Esophagus squamous epithelium (tissue), 5 donors: ENCODE measurements at regions not wholly inside any gene's neighbourhood (a gene's known extent, or its start where the extent isn't known, plus 50 kb on each side); places are given as distances from the start of the nearest gene placed in this dataset.

Experiments
- DNase-seq: peaks from one replicate; lab custom pipeline; 2025; lab: John Stamatoyannopoulos, UW
- H3K27ac ChIP-seq, 4 donors: fragments of 200-600 bp; sonication (generic); one replicate each; pipeline ENCODE4 v1.5.1; 2016 to 2019; ENCODE audit warnings: mild to moderate bottlenecking in 1 of 4
- H3K27me3 ChIP-seq, 4 donors: fragments of 200-600 bp; sonication (generic); 1 replicate in 3 of 4; 2 replicates in 1 of 4; pipeline versions ENCODE4 v1.5.1 to v1.6.0; 2017 to 2021; ENCODE audit warnings: antibody characterized with exemption in 1 of 4
- H3K36me3 ChIP-seq, 3 donors: fragments of 200-600 bp; sonication (generic); one replicate each; pipeline ENCODE4 v1.5.1; 2016 to 2019
- H3K4me1 ChIP-seq, 3 donors: fragments of 200-600 bp; sonication (generic); one replicate each; pipeline ENCODE4 v1.5.1; 2017 to 2019
- H3K4me3 ChIP-seq, 4 donors: fragments of 200-600 bp; sonication (generic); 1 replicate in 3 of 4; 2 replicates in 1 of 4; pipeline ENCODE4 v1.5.1; 2016 to 2019; ENCODE audit warnings: mild to moderate bottlenecking in 2 of 4, moderate library complexity in 1 of 4
- H3K9me3 ChIP-seq, 3 donors: fragments of 200-600 bp; sonication (generic); one replicate each; pipeline ENCODE4 v1.5.1; 2016 to 2019
- POLR2A ChIP-seq, 4 donors: fragments of 450-650 bp; IDR thresholded peaks; one replicate each; pipeline ENCODE4 v1.6.1; 2017; ENCODE audit warnings: antibody characterized with exemption in 4 of 4, mild to moderate bottlenecking in 4 of 4, moderate library complexity in 3 of 4
- WGBS, 2 donors: methylation state at CpG; one replicate each; pipeline ENCODE4 v1.1.5; 2018; 5-methylcytosine and 5-hydroxymethylcytosine counted together
- intact Hi-C: fragments of 100-400 bp; cut with DNase I; formaldehyde crosslinking; loops from one replicate; pipeline ENCODE4 v1.15.0; 2022
- TF ChIP-seq, protein P1 (sequence below), 6 experiments: fragments of 450-650 bp in 4 of 6; fragments of 200-600 bp in 2 of 6; sonication (generic) in 2 of 6; IDR thresholded peaks; one replicate each; pipeline ENCODE4 v1.5.1; 2016 to 2019; ENCODE audit warnings: antibody characterized with exemption in 6 of 6, mild to moderate bottlenecking in 4 of 6, moderate library complexity in 4 of 6
- donor health status: DM: yes; HTN: yes; CAD: no.

DNA sequence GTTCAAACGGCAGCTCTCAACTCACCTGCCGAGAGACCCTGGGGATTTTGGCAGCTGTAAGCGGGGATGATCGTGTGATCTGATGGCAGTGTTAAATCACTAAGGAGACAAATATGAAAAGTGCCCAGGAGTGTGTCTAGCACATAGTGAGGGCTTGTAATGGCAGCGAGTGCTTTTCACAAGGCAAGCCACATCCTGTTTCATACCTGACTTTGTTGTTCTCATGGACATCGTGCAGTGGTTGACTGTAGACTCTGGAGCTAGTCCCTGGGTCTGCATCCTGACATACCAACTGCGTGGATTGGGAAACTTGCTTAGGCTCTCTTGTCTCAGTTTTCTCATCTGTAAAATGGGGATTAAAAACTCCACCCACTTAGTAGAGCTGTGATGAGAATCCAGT, 148.5 kb downstream of the VRK1 start:
- no peak overlapping the region for H3K27ac ChIP-seq
- no peaks in the 10 kb centered on the region for H3K4me1 ChIP-seq
- H3K27me3 ChIP-seq, result no peaks in the 10 kb centered on the region
- H3K9me3 ChIP-seq, result no peaks in the 10 kb centered on the region
- no peak overlapping the region for H3K4me3 ChIP-seq
- WGBS, 2 donors, result 82 to 93% methylated on average over 7 of the region's 7 CpGs
- intact Hi-C loops, result no loop called here
- H3K36me3 ChIP-seq, result no peaks in the 10 kb centered on the region
- DNase-seq, result no peak
- TF ChIP-seq POLR2A (IDR thresholded peaks at IDR 0.05), result no peak
- TF ChIP-seq, protein P1, sequence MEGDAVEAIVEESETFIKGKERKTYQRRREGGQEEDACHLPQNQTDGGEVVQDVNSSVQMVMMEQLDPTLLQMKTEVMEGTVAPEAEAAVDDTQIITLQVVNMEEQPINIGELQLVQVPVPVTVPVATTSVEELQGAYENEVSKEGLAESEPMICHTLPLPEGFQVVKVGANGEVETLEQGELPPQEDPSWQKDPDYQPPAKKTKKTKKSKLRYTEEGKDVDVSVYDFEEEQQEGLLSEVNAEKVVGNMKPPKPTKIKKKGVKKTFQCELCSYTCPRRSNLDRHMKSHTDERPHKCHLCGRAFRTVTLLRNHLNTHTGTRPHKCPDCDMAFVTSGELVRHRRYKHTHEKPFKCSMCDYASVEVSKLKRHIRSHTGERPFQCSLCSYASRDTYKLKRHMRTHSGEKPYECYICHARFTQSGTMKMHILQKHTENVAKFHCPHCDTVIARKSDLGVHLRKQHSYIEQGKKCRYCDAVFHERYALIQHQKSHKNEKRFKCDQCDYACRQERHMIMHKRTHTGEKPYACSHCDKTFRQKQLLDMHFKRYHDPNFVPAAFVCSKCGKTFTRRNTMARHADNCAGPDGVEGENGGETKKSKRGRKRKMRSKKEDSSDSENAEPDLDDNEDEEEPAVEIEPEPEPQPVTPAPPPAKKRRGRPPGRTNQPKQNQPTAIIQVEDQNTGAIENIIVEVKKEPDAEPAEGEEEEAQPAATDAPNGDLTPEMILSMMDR (IDR thresholded peaks at IDR 0.05), result no peak

DNA sequence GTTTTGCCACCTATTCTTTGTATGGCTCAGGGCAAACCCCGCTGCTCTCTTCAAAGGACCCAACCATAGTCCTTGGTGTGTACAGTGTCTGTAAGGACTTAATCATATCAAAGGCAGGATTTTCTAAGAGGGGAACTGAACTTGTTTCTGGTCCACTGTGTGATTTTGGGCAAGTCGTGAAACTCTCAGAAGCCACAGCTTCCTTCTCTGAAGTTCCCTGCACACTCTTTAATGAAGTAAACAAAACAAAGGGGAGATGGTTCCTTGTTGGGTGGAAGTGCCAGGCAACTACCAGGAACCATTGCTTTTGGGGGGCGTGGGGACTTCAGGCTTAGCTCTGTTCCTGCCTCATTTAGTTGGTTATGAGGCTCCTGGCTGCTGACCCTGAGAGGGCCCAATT, 152.4 kb downstream of the VRK1 start:
- Histone ChIP-seq H3K27me3 (no peaks in the 10 kb centered on the region), H3K4me3 (no peak overlapping the region), H3K9me3 (no peaks in the 10 kb centered on the region), H3K4me1 (no peaks in the 10 kb centered on the region), H3K27ac (no peak overlapping the region), H3K36me3 (no peaks in the 10 kb centered on the region)
- no peak for TF ChIP-seq POLR2A (IDR thresholded peaks at IDR 0.05)
- TF ChIP-seq, protein P1 (IDR thresholded peaks at IDR 0.05), result no peak
- 72 to 79% methylated on average over 3 of the region's 3 CpGs for WGBS, 2 donors
- no peak for DNase-seq
- intact Hi-C loops, result no loop called here

DNA sequence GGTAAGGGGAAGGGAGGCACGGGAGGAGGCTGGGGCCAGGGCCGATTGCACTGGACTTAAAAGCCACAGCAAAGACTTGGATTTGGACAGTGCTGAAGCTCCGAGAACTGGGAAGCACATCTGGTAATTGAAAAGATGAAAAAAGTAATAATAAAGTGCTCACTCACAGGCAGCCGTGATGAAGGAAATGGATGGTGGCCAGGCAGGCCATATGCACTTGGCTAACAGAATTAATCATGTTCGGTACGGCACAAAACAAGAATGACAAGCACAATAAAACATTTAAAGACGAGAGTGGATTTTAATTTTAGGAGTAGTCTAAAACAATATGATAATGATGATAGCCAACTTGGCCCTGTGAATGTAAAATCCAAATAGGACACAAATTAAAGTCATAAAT, 154.3 kb downstream of the VRK1 start:
- Histone ChIP-seq H3K27ac (no peak overlapping the region), H3K9me3 (no peaks in the 10 kb centered on the region), H3K36me3 (no peaks in the 10 kb centered on the region), H3K4me3 (no peak overlapping the region), H3K4me1 (no peaks in the 10 kb centered on the region), H3K27me3 (no peaks in the 10 kb centered on the region)
- no peak for DNase-seq
- TF ChIP-seq POLR2A (IDR thresholded peaks at IDR 0.05), result no peak
- TF ChIP-seq, protein P1 (IDR thresholded peaks at IDR 0.05), result no peak
- 61 to 69% methylated on average over 7 of the region's 7 CpGs for WGBS, 2 donors
- intact Hi-C loops, result no loop called here

DNA sequence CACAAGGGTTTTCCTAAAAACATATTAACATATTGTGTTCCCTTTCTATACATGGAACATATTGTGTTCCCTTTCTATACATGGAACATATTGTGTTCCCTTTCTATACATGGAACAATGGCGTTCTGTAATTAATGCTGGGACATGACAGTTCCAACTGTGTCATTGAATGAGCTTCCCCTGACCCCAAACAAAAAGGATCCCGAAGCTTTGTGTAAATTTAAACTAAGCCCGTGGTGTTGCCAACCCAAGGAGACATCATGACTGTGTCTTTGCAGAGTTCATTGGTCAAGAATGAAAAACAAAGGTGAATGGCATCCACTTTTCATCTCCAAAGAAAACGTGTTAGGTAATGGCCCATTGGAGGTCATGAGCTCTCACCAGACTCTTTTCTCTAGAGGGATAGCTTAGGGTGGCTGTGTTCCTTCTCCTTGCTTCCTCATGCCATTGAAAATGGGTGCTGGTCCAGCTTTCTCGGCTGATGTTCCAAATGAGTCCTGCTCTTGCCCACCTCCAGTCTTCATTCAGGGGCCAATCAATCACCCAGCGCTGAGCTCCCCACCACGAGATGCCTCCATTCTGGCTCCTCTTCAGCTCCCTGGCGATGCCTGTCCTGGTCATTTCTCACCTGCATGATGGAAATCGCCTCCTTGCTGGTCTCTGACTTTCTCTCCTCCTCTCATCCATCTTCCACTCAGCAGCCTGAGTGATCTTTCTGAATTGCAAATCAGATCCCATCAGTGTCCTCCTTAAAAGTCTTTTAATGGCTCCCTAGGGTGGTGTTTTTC, 156.1 kb downstream of the VRK1 start:
- no peak overlapping the region for H3K4me3 ChIP-seq
- H3K36me3 ChIP-seq, result no peaks in the 10 kb centered on the region
- intact Hi-C loops, result no loop called here
- no peak for DNase-seq
- H3K9me3 ChIP-seq, result no peaks in the 10 kb centered on the region
- no peaks in the 10 kb centered on the region for H3K27me3 ChIP-seq
- WGBS, 2 donors, result 75 to 76% methylated on average over 9 of the region's 9 CpGs
- H3K27ac ChIP-seq, result no peak overlapping the region
- H3K4me1 ChIP-seq, result no peaks in the 10 kb centered on the region
- TF ChIP-seq POLR2A (IDR thresholded peaks at IDR 0.05), result no peak
- TF ChIP-seq, protein P1 (IDR thresholded peaks at IDR 0.05), result no peak

DNA sequence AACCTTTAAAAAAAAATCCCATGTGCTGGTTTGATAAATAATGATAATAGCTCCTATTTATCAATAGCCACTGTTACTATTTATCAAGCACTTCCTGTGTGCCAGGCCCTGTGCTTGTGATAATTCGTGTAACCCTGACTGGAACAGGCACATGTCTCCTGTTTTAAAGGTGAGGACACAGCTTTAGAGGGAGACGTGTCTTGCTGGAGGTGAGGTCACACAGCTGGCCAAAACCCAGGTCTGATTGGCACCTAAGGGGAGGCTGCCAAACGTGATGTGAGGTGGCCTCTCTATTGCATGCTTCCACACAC, 156.6 kb downstream of the VRK1 start:
- H3K27ac ChIP-seq, result no peak overlapping the region
- DNase-seq, result no peak
- WGBS, 2 donors, result 61 to 70% methylated on average over 2 to 3 of the region's 3 CpGs
- no peak overlapping the region for H3K4me3 ChIP-seq
- intact Hi-C loops, result no loop called here
- TF ChIP-seq POLR2A (IDR thresholded peaks at IDR 0.05), result no peak
- TF ChIP-seq, protein P1 (IDR thresholded peaks at IDR 0.05), result no peak
- H3K9me3 ChIP-seq, result no peaks in the 10 kb centered on the region
- H3K36me3 ChIP-seq, result no peaks in the 10 kb centered on the region
- no peaks in the 10 kb centered on the region for H3K4me1 ChIP-seq
- no peaks in the 10 kb centered on the region for H3K27me3 ChIP-seq
